NB4 (cell line): ENCODE measurements at regions not wholly inside any gene's neighbourhood (a gene's known extent, or its start where the extent isn't known, plus 50 kb on each side); places are given as distances from the start of the nearest gene placed in this dataset.

ENCODE experiments used
- CTCF ChIP-seq: IDR thresholded peaks from one replicate; pipeline ENCODE4 v1.5.1; 2012; ENCODE audit warnings: low read depth, low read length
- MAX ChIP-seq: IDR thresholded peaks from 2 replicates; pipeline ENCODE4 v1.6.1; 2011; ENCODE audit warnings: low read depth, low read length
- POLR2A ChIP-seq: IDR thresholded peaks from 2 replicates; pipeline ENCODE4 v1.6.1; 2011; ENCODE audit warnings: mild to moderate bottlenecking; ENCODE audit not compliant: insufficient read length; ENCODE audit errors: extremely low read depth

GRCh38 chr20:54415967-54416366, 59.4 kb upstream of the DOK5 start:
- no peak for TF ChIP-seq CTCF
- no peak for TF ChIP-seq POLR2A
- TF ChIP-seq MAX: no peak
